IMR-90 (cell line): ENCODE measurements at regions not wholly inside any gene's neighbourhood (a gene's known extent, or its start where the extent isn't known, plus 50 kb on each side); places are given as distances from the start of the nearest gene placed in this dataset.
A peak's percentile ranks its signal among the peaks of the same experiment; 100 is the strongest.

Source experiments
- ATAC-seq: fragments of 200-7000 bp; cut with Tn5 transposase; 2 replicates; pipeline ENCODE4 v1.9.1; 2020; ENCODE audit warnings: low read depth, mild to moderate bottlenecking, moderate library complexity
- BruUV-seq: library from RNA; stranded (reverse); fragments of 400-500 nt; replicated peaks from 2 replicates; lab custom pipeline; 2021; lab: Mats Ljungman, UMichigan
- CTCF ChIA-PET: fragments of 300-600 bp; formaldehyde crosslinking; extraction: SDS; loops from one replicate; lab custom pipeline; 2021; ENCODE audit warnings: antibody characterized with exemption; lab: Yijun Ruan, JAX
- POLR2A ChIA-PET: fragments of 300-600 bp; sonication (Branson Sonifier 250); formaldehyde crosslinking; loops from one replicate; lab custom pipeline; 2022; ENCODE audit warnings: antibody characterized with exemption; ENCODE audit not compliant: unreplicated experiment; lab: Charles Lee
- DNase-seq: peaks from one replicate; pipeline ENCODE4 v3.0.0; 2013
- H2AFZ ChIP-seq: replicated peaks from 2 replicates; pipeline ENCODE3; 2013; ENCODE audit warnings: low read length, mild to moderate bottlenecking; ENCODE audit not compliant: poor library complexity
- H2AK5ac ChIP-seq: 2 replicates; pipeline ENCODE4 v1.6.1; 2013; ENCODE audit warnings: low read depth, low read length, inconsistent platforms
- H2AK9ac ChIP-seq: replicated peaks from 2 replicates; pipeline ENCODE3; 2013; ENCODE audit warnings: mild to moderate bottlenecking, low read depth, low read length, moderate library complexity; ENCODE audit not compliant: poor library complexity
- H2BK120ac ChIP-seq: 2 replicates; pipeline ENCODE4 v1.6.1; 2013; ENCODE audit warnings: low read depth, low read length, inconsistent platforms
- H2BK15ac ChIP-seq: 3 replicates; pipeline ENCODE4 v1.6.1; 2013; ENCODE audit warnings: low read depth, low read length, inconsistent platforms
- H2BK20ac ChIP-seq: 2 replicates; pipeline ENCODE4 v1.6.1; 2013; ENCODE audit warnings: low read depth, mild to moderate bottlenecking, inconsistent platforms, low read length, moderate library complexity
- H2BK5ac ChIP-seq: 2 replicates; pipeline ENCODE4 v1.6.1; 2013; ENCODE audit warnings: mild to moderate bottlenecking, low read depth, low read length, inconsistent platforms; ENCODE audit not compliant: poor library complexity, severe bottlenecking
- H3K14ac ChIP-seq: replicated peaks from 2 replicates; pipeline ENCODE4 v1.6.1; 2013; ENCODE audit warnings: low read depth, low read length, inconsistent platforms
- H3K18ac ChIP-seq: 2 replicates; pipeline ENCODE4 v1.6.1; 2013; ENCODE audit warnings: low read depth, low read length, control low read depth
- H3K23ac ChIP-seq: 2 replicates; pipeline ENCODE4 v1.6.1; 2013; ENCODE audit warnings: low read depth, low read length, inconsistent platforms
- H3K27ac ChIP-seq: 2 replicates; pipeline ENCODE4 v1.5.1; 2013; ENCODE audit warnings: mild to moderate bottlenecking, control low read depth, low read length; ENCODE audit not compliant: insufficient read depth
- H3K27me3 ChIP-seq: 2 replicates; pipeline ENCODE4 v1.6.1; 2013; ENCODE audit warnings: low read length; ENCODE audit not compliant: control insufficient read depth, insufficient read depth
- H3K36me3 ChIP-seq: 2 replicates; pipeline ENCODE4 v1.6.1; 2013; ENCODE audit warnings: low read length, mixed read lengths; ENCODE audit not compliant: control insufficient read depth, insufficient read depth
- H3K4ac ChIP-seq: 2 replicates; pipeline ENCODE4 v1.6.1; 2013; ENCODE audit warnings: low read depth, low read length, inconsistent platforms
- H3K4me1 ChIP-seq: 2 replicates; pipeline ENCODE4 v1.6.1; 2013; ENCODE audit warnings: low read length, mixed read lengths; ENCODE audit not compliant: control insufficient read depth, insufficient read depth
- H3K4me2 ChIP-seq: 2 replicates; pipeline ENCODE4 v1.6.1; 2013; ENCODE audit warnings: low read depth, mild to moderate bottlenecking, control low read depth, low read length, moderate library complexity
- H3K4me3 ChIP-seq: 2 replicates; pipeline ENCODE4 v1.5.1; 2013; ENCODE audit warnings: low read depth, mild to moderate bottlenecking, control low read depth, low read length, moderate library complexity; ENCODE audit not compliant: insufficient read depth
- H3K56ac ChIP-seq: 2 replicates; pipeline ENCODE4 v1.6.1; 2013; ENCODE audit warnings: low read length, inconsistent platforms; ENCODE audit not compliant: insufficient read depth; ENCODE audit errors: extremely low read depth
- H3K79me1 ChIP-seq, 2 experiments: 2 replicates each; pipeline ENCODE4 v1.6.1; 2013; ENCODE audit warnings: low read length in 2 of 2, inconsistent platforms in 1 of 2, low read depth in 1 of 2
- H3K9ac ChIP-seq: 2 replicates; pipeline ENCODE4 v1.6.1; 2013; ENCODE audit warnings: low read depth, low read length, control low read depth
- H3K9me1 ChIP-seq: 2 replicates; pipeline ENCODE4 v1.6.1; 2013; ENCODE audit warnings: low read length, inconsistent platforms; ENCODE audit not compliant: insufficient read depth
- H3K9me3 ChIP-seq: 2 replicates; pipeline ENCODE4 v1.6.1; 2013; ENCODE audit warnings: low read length; ENCODE audit not compliant: control insufficient read depth, insufficient read depth
- H4K20me1 ChIP-seq: 2 replicates; pipeline ENCODE4 v1.6.1; 2013; ENCODE audit warnings: low read length, inconsistent platforms; ENCODE audit not compliant: insufficient read depth
- H4K5ac ChIP-seq: 2 replicates; pipeline ENCODE4 v1.6.1; 2013; ENCODE audit warnings: mild to moderate bottlenecking, low read depth, low read length, control low read depth
- H4K8ac ChIP-seq, 2 experiments: 2 replicates each; pipeline ENCODE4 v1.6.1; 2013; ENCODE audit warnings: low read depth in 2 of 2, low read length in 2 of 2, control low read depth in 1 of 2, inconsistent platforms in 1 of 2
- H4K91ac ChIP-seq: 2 replicates; pipeline ENCODE4 v1.6.1; 2013; ENCODE audit warnings: low read depth, low read length, inconsistent platforms; ENCODE audit not compliant: insufficient read depth
- FOS ChIP-seq: fragments of 150-350 bp; IDR thresholded peaks from 2 replicates; pipeline ENCODE4 v1.6.1; 2016; ENCODE audit warnings: low read depth, low read length
- MAFK ChIP-seq: IDR thresholded peaks from 2 replicates; pipeline ENCODE4 v1.6.1; 2012; ENCODE audit warnings: low read depth, low read length, improper control_type of control experiment
- NFE2L2 ChIP-seq: fragments of 150-350 bp; IDR thresholded peaks from 2 replicates; pipeline ENCODE4 v1.6.1; 2016; ENCODE audit warnings: low read depth, mild to moderate bottlenecking, low read length
- RAD21 ChIP-seq: IDR thresholded peaks from 2 replicates; pipeline ENCODE4 v1.6.1; 2012; ENCODE audit warnings: low read length, improper control_type of control experiment
- WGBS, 2 experiments: methylation state at CpG; one replicate each; pipeline versions ENCODE4 v1.1.5 to v1.1.7; 2013; ENCODE audit warnings: missing lambda C conversion rate in 2 of 2; ENCODE audit not compliant: insufficient read length in 1 of 2; ENCODE audit errors: extremely low coverage in 2 of 2; 5-methylcytosine and 5-hydroxymethylcytosine counted together
- dilution Hi-C: fragments of 300-500 bp; cut with HindIII; formaldehyde crosslinking; loops from one replicate; pipeline ENCODE4 v1.14.3; 2018; ENCODE audit warnings: low sequenced_read_pairs; ENCODE audit not compliant: unreplicated experiment
- in situ Hi-C: fragments of 300-500 bp; cut with MboI; formaldehyde crosslinking; loops from 3 replicates; pipeline ENCODE4 v1.14.3; 2019; ENCODE audit warnings: low sequenced_read_pairs, inconsistent platforms, mixed read lengths
- intact Hi-C: fragments of 100-400 bp; cut with micrococcal nuclease; formaldehyde crosslinking; loops from 2 replicates; pipeline ENCODE4 v1.10.0; 2022

DNA sequence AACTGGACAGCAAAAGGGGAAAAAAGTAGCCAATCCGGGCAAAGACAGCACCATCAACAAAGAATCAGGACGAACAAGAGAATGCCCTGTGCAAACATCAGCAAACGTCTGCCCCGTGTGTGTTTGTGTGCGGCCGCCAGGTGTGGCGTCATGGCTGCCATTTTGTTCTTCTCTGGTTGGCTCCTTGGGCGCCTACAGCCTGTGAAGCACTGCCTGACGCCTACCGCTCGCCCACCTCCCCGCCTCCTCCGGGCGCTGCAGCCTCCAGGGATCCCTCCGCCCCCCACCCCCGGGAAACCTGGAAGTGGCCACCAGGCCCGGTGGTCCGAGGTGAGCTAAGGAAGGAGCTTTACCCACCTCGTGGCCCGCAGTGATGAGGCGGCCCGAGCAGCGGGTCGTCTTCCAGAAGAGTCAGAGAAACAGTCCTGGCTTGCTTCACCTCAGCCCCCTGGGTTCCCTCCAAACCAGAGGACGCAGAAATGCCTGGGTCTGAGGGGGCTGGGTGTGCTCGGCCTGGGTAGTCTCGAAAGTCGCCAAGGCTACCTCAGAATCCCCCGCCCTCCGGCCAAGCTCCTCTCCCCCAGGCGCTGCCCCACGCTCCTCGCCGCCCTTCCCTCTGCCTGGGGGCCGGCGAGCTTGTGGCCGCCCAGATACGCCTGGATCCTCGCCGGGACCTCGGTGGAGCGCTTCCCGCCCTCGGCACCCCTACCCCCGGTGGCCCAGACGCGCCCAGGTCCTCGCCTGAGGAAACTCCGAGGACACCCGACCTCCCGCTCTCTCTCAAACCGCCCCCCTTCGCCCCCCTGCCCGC lies 61.8 kb upstream of the IL6 start:
- H2BK120ac ChIP-seq = peak overlapping the region; percentile 94
- H4K8ac ChIP-seq = peak overlapping the region; percentile 19 to 30; a peak in 1 of 4 replicates
- H2BK5ac ChIP-seq = peak overlapping the region; percentile 30
- H3K9me1 ChIP-seq = peaks cover 22% of the 10 kb centered on the region
- dilution Hi-C loops (no loop called here), intact Hi-C loops (loop anchor here (5.0 kb wide), 2 partner anchors 83 to 103 kb away; no protein-coding TSS in a partner anchor), in situ Hi-C loops (no loop called here)
- ATAC-seq (no peak), DNase-seq (no peak)
- H2AK5ac ChIP-seq = peak overlapping the region; percentile 61; the same call in 1 of the 2 replicates
- H3K4me3 ChIP-seq = no peak overlapping the region
- H3K23ac ChIP-seq = no peak overlapping the region
- no peak overlapping the region for H3K4me2 ChIP-seq
- peak overlapping the region; percentile 47 for H2BK20ac ChIP-seq
- ChIA-PET POLR2A (no interaction called here), CTCF (no interaction called here)
- 0 out of 2 replicates have a peak overlapping the region, but pooled peaks have one; percentile 3 for H3K14ac ChIP-seq
- H3K9ac ChIP-seq = no peak overlapping the region
- no peaks in the 10 kb centered on the region for H3K9me3 ChIP-seq
- peak overlapping the region; percentile 46; the same call in 1 of the 2 replicates for H4K91ac ChIP-seq
- H2BK15ac ChIP-seq = peak overlapping the region; percentile 80; the same call in 1 of the 3 replicates
- no peak overlapping the region for H2AFZ ChIP-seq
- H3K27ac ChIP-seq = peak overlapping the region; percentile 49
- no TSS peak for BruUV-seq
- H4K5ac ChIP-seq = no peak overlapping the region
- H3K36me3 ChIP-seq = no peaks in the 10 kb centered on the region
- 92% methylated on average over 22 of the region's 54 CpGs; no CpG with 5 or more reads in 1 of the 2 experiments for WGBS, 2 experiments
- H2AK9ac ChIP-seq = no peak overlapping the region
- no peaks in the 10 kb centered on the region for H4K20me1 ChIP-seq
- H3K4me1 ChIP-seq = peaks cover 27% of the 10 kb centered on the region
- no peak overlapping the region for H3K56ac ChIP-seq
- H3K79me1 ChIP-seq = 0 out of 4 replicates have a peak, but pooled peaks cover 0 to 3% of the 10 kb centered on the region in 2 experiments
- H3K4ac ChIP-seq = peak overlapping the region; percentile 78
- no peaks in the 10 kb centered on the region for H3K27me3 ChIP-seq
- no peak overlapping the region for H3K18ac ChIP-seq
- TF ChIP-seq RAD21 (no peak), FOS (no peak), MAFK (no peak), NFE2L2 (no peak)
